GM12878 (cell line): ENCODE measurements at regions not wholly inside any gene's neighbourhood (a gene's known extent, or its start where the extent isn't known, plus 50 kb on each side); places are given as distances from the start of the nearest gene placed in this dataset.

ENCODE experiments used
- ATAC-seq: fragments of 200-7000 bp; cut with Tn5 transposase; 3 replicates; pipeline ENCODE4 v1.9.1; 2020; ENCODE audit warnings: mild to moderate bottlenecking, moderate library complexity
- BruUV-seq: library from RNA; stranded (reverse); fragments of 400-500 nt; replicated peaks from 2 replicates; lab custom pipeline; 2021; lab: Mats Ljungman, UMichigan
- CTCF ChIA-PET: fragments of 300-600 bp; sonication (Branson Sonifier 250); formaldehyde crosslinking; extraction: SDS; loops from one replicate; lab custom pipeline; 2021; ENCODE audit warnings: inconsistent platforms; lab: Yijun Ruan, JAX
- POLR2A ChIA-PET: fragments of 350-600 bp; formaldehyde crosslinking; extraction: SDS; loops from one replicate; lab custom pipeline; 2021; ENCODE audit warnings: inconsistent platforms; lab: Charles Lee
- RAD21 ChIA-PET: fragments of 300-600 bp; sonication (Branson Sonifier 250); formaldehyde crosslinking; loops from one replicate; lab custom pipeline; 2023; ENCODE audit warnings: antibody characterized with exemption; ENCODE audit not compliant: unreplicated experiment; lab: Charles Lee
- SMC1A ChIA-PET: fragments of 300-600 bp; sonication (Branson Sonifier 250); formaldehyde crosslinking; loops from one replicate; lab custom pipeline; 2023; ENCODE audit not compliant: unreplicated experiment, uncharacterized antibody; lab: Charles Lee
- DNase-seq: peaks from one replicate; pipeline ENCODE4 v3.0.0-alpha.2; 2011; ENCODE audit warnings: low read depth, low spot score
- FAIRE-seq: peaks from 3 replicates; lab custom pipeline; 2011; peaks lifted over from hg19 to GRCh38; lab: Jason Lieb, UNC
- H2AFZ ChIP-seq: 2 replicates; pipeline ENCODE4 v1.6.0; 2011; ENCODE audit warnings: low read depth, low read length, control low read depth; ENCODE audit not compliant: control insufficient read depth
- H3K27ac ChIP-seq: 2 replicates; pipeline ENCODE4 v1.5.1; 2011; ENCODE audit warnings: control low read depth; ENCODE audit not compliant: control insufficient read depth, insufficient read depth
- H3K27me3 ChIP-seq, 2 experiments: replicated peaks in 1 of 2; 2 replicates each; pipeline versions ENCODE4 v1.6.0 to v1.6.1; 2011; ENCODE audit warnings: low read length in 1 of 2; ENCODE audit not compliant: control insufficient read depth in 2 of 2, insufficient read depth in 2 of 2
- H3K36me3 ChIP-seq, 2 experiments: 2 replicates each; pipeline ENCODE4 v1.5.1; 2011; ENCODE audit warnings: low read length in 1 of 2; ENCODE audit not compliant: control insufficient read depth in 2 of 2, insufficient read depth in 2 of 2
- H3K4me1 ChIP-seq: 2 replicates; pipeline ENCODE4 v1.6.1; 2011; ENCODE audit warnings: mild to moderate bottlenecking, low read length, moderate library complexity, mixed read lengths; ENCODE audit not compliant: control insufficient read depth, insufficient read depth
- H3K4me2 ChIP-seq: 2 replicates; pipeline ENCODE4 v1.6.0; 2011; ENCODE audit warnings: control low read depth; ENCODE audit not compliant: control insufficient read depth, insufficient read depth
- H3K4me3 ChIP-seq: fragments of 200-600 bp; sonication (generic); 2 replicates; pipeline ENCODE4 v1.5.1; 2016
- H3K79me2 ChIP-seq: 2 replicates; pipeline ENCODE4 v1.6.0; 2011; ENCODE audit warnings: low read length; ENCODE audit not compliant: control insufficient read depth, insufficient read depth
- H3K9ac ChIP-seq: 2 replicates; pipeline ENCODE4 v1.8.0; 2011; ENCODE audit warnings: low read length, control low read depth, mixed read lengths; ENCODE audit not compliant: control insufficient read depth, insufficient read depth
- H3K9me3 ChIP-seq: replicated peaks from 3 replicates; pipeline ENCODE4 v1.5.1; 2011; ENCODE audit warnings: mild to moderate bottlenecking, low read length; ENCODE audit not compliant: control insufficient read depth, insufficient read depth
- H4K20me1 ChIP-seq: 2 replicates; pipeline ENCODE4 v1.6.0; 2011; ENCODE audit not compliant: control insufficient read depth, insufficient read depth
- CREM ChIP-seq: IDR thresholded peaks from 2 replicates; pipeline ENCODE4 v1.6.1; 2014; ENCODE audit warnings: antibody characterized with exemption, low read depth
- E2F8 ChIP-seq: fragments of 450-650 bp; IDR thresholded peaks from 2 replicates; pipeline ENCODE4 v1.6.1; 2018; ENCODE audit warnings: mild to moderate bottlenecking, low read depth, moderate library complexity; ENCODE audit not compliant: partially characterized antibody
- FOS ChIP-seq: IDR thresholded peaks from 3 replicates; pipeline ENCODE4 v1.6.1; 2011; ENCODE audit warnings: borderline replicate concordance; ENCODE audit not compliant: insufficient read length; ENCODE audit errors: extremely low read depth
- MAX ChIP-seq: IDR thresholded peaks from 2 replicates; pipeline ENCODE4 v1.6.1; 2012; ENCODE audit warnings: low read depth, low read length, improper control_type of control experiment
- PAX5 ChIP-seq: IDR thresholded peaks from 2 replicates; pipeline ENCODE4 v1.6.1; 2011; ENCODE audit warnings: low read depth, low read length, borderline replicate concordance
- SRF ChIP-seq, 2 experiments: IDR thresholded peaks; 2 replicates each; pipeline ENCODE4 v1.6.1; 2011; ENCODE audit warnings: low read depth in 2 of 2, low read length in 2 of 2, mild to moderate bottlenecking in 1 of 2, moderate library complexity in 1 of 2
- SUZ12 ChIP-seq: fragments of 200-600 bp; sonication (generic); IDR thresholded peaks from one replicate; pipeline ENCODE4 v1.6.1; 2018; ENCODE audit warnings: antibody characterized with exemption, mild to moderate bottlenecking; ENCODE audit not compliant: unreplicated experiment
- TBL1XR1 ChIP-seq: IDR thresholded peaks from 2 replicates; pipeline ENCODE4 v1.6.1; 2012; ENCODE audit warnings: low read depth, low read length, improper control_type of control experiment
- ZBTB40 ChIP-seq: fragments of 450-650 bp; IDR thresholded peaks from 2 replicates; pipeline ENCODE4 v1.6.1; 2016; ENCODE audit warnings: mild to moderate bottlenecking, moderate library complexity, borderline replicate concordance
- ZNF217 ChIP-seq: fragments of 450-650 bp; IDR thresholded peaks from 2 replicates; pipeline ENCODE4 v1.6.1; 2017; ENCODE audit warnings: antibody characterized with exemption, mild to moderate bottlenecking
- ZNF622 ChIP-seq: fragments of 450-650 bp; IDR thresholded peaks from 2 replicates; pipeline ENCODE4 v1.6.1; 2017; ENCODE audit warnings: mild to moderate bottlenecking, inconsistent platforms
- ZZZ3 ChIP-seq: IDR thresholded peaks from 2 replicates; pipeline ENCODE4 v1.6.1; 2011; ENCODE audit warnings: low read depth; ENCODE audit not compliant: control insufficient read depth, insufficient read length
- WGBS: methylation state at CpG from one replicate; pipeline ENCODE4 v1.1.6; 2016; ENCODE audit warnings: low lambda C conversion rate; ENCODE audit not compliant: insufficient replicate concordance, insufficient coverage; ENCODE audit errors: missing lambda C conversion rate; 5-methylcytosine and 5-hydroxymethylcytosine counted together
- in situ Hi-C: fragments of 300-500 bp; cut with MboI; formaldehyde crosslinking; loops from 9 replicates; pipeline ENCODE4 v1.14.3; 2018; ENCODE audit warnings: mixed read lengths
- intact Hi-C: fragments of 100-400 bp; cut with micrococcal nuclease; formaldehyde crosslinking; loops from one replicate; pipeline ENCODE4 v1.14.2; 2022; ENCODE audit not compliant: unreplicated experiment

DNA sequence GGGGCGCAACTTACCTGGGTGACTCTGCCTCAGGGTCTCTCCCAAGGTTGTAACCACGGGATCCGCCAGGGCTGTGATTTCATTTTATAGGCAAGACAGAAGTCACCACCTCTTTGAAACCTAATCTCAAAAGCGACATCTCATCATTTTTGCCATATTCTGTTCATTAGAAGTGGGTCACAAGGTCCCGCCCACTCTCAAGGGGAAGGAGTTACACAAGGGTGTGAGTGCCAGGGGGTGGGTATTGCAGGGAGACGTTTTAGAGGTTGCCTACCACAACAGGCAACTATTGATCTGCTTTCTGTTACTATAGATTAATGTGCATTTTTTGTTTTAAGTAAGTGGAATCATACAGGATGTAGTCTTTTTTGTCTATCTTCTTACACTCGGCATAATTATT, 56.6 kb upstream of the ADPGK start:
- FAIRE-seq (no peak), DNase-seq (no peak), ATAC-seq (no peak)
- no peaks in the 10 kb centered on the region for H3K36me3 ChIP-seq
- H3K4me1 ChIP-seq = no peaks in the 10 kb centered on the region
- no peak overlapping the region for H2AFZ ChIP-seq
- 53% methylated on average over 7 of the region's 7 CpGs for WGBS
- H3K9me3 ChIP-seq = no peaks in the 10 kb centered on the region
- in situ Hi-C loops = no loop called here
- H4K20me1 ChIP-seq = no peaks in the 10 kb centered on the region
- no peak overlapping the region for H3K9ac ChIP-seq
- ChIA-PET CTCF (no interaction called here), RAD21 (no interaction called here), POLR2A (no interaction called here), SMC1A (no interaction called here)
- no peaks in the 10 kb centered on the region for H3K27me3 ChIP-seq
- no peak overlapping the region for H3K27ac ChIP-seq
- H3K79me2 ChIP-seq = no peaks in the 10 kb centered on the region
- intact Hi-C loops = no loop called here
- no TSS peak for BruUV-seq
- no peak overlapping the region for H3K4me3 ChIP-seq
- no peak overlapping the region for H3K4me2 ChIP-seq
- TF ChIP-seq PAX5 = no peak
- no peak for TF ChIP-seq SUZ12
- no peak for TF ChIP-seq TBL1XR1
- no peak for TF ChIP-seq CREM
- no peak for TF ChIP-seq ZNF217
- no peak for TF ChIP-seq FOS
- no peak for TF ChIP-seq SRF (IDR thresholded peaks at IDR 0.05; ENCODE audit: low read depth in 2 of 2, low read length in 2 of 2)
- no peak for TF ChIP-seq ZBTB40
- no peak for TF ChIP-seq E2F8
- TF ChIP-seq ZNF622 = no peak
- TF ChIP-seq ZZZ3 = no peak
- no peak for TF ChIP-seq MAX
